ENCODE measurements at regions not wholly inside any gene's neighbourhood (a gene's known extent, or its start where the extent isn't known, plus 50 kb on each side); places are given as distances from the start of the nearest gene placed in this dataset.

- no peak for DNase-seq (ENCODE audit: low read depth)
Observed at GRCh38 chr5:123810253-123810652, 298.3 kb downstream of the CSNK1G3 start.

- DNase-seq (ENCODE audit: low read depth): no peak
Observed at GRCh38 chr5:123809594-123810221, 297.7 kb downstream of the CSNK1G3 start.

GRCh38 chr5:123808461-123809380, 296.7 kb downstream of the CSNK1G3 start:
- no peak for DNase-seq (ENCODE audit: low read depth)

- DNase-seq (ENCODE audit: low read depth): no peak
Observed at GRCh38 chr5:123807177-123807945, 295.4 kb downstream of the CSNK1G3 start.

- no peak for DNase-seq (ENCODE audit: low read depth)
Observed at GRCh38 chr5:123806644-123807043, 294.7 kb downstream of the CSNK1G3 start.

GRCh38 chr5:123805300-123805699, 293.3 kb downstream of the CSNK1G3 start:
- DNase-seq (ENCODE audit: low read depth): no peak

- DNase-seq (ENCODE audit: low read depth): no peak
Observed at GRCh38 chr5:123803359-123803758, 291.4 kb downstream of the CSNK1G3 start.

GRCh38 chr5:123802298-123802951, 290.4 kb downstream of the CSNK1G3 start:
- no peak for DNase-seq (ENCODE audit: low read depth)

- DNase-seq (ENCODE audit: low read depth): no peak
Observed at GRCh38 chr5:123800640-123801039, 288.7 kb downstream of the CSNK1G3 start.

- DNase-seq (ENCODE audit: low read depth): no peak
Observed at GRCh38 chr5:123795688-123796087, 283.7 kb downstream of the CSNK1G3 start.

- peak; percentile 54 for DNase-seq (ENCODE audit: low read depth)
Observed at GRCh38 chr5:123790226-123790625, 278.2 kb downstream of the CSNK1G3 start.

GRCh38 chr5:123787635-123788034, 275.7 kb downstream of the CSNK1G3 start:
- DNase-seq (ENCODE audit: low read depth): no peak

- DNase-seq (ENCODE audit: low read depth): no peak
Observed at GRCh38 chr5:123787136-123787535, 275.2 kb downstream of the CSNK1G3 start.

- no peak for DNase-seq (ENCODE audit: low read depth)
Observed at GRCh38 chr5:123786411-123786810, 274.4 kb downstream of the CSNK1G3 start.

- no peak for DNase-seq (ENCODE audit: low read depth)
Observed at GRCh38 chr5:123785162-123786071, 273.4 kb downstream of the CSNK1G3 start.

GRCh38 chr5:123783421-123783820, 271.4 kb downstream of the CSNK1G3 start:
- no peak for DNase-seq (ENCODE audit: low read depth)

- DNase-seq (ENCODE audit: low read depth): no peak
Observed at GRCh38 chr5:123778641-123779040, 266.7 kb downstream of the CSNK1G3 start.

GRCh38 chr5:123776761-123777160, 264.8 kb downstream of the CSNK1G3 start:
- DNase-seq (ENCODE audit: low read depth): no peak

GRCh38 chr5:123771715-123772114, 259.7 kb downstream of the CSNK1G3 start:
- DNase-seq (ENCODE audit: low read depth): no peak

- DNase-seq (ENCODE audit: low read depth): no peak
Observed at GRCh38 chr5:123763201-123763600, 251.2 kb downstream of the CSNK1G3 start.

- no peak for DNase-seq (ENCODE audit: low read depth)
Observed at GRCh38 chr5:123756816-123757215, 244.8 kb downstream of the CSNK1G3 start.

Measured in CMK (cell line).